AG04450 (cell line): ENCODE measurements at regions not wholly inside any gene's neighbourhood (a gene's known extent, or its start where the extent isn't known, plus 50 kb on each side); places are given as distances from the start of the nearest gene placed in this dataset.

Experiments
- CTCF ChIA-PET: fragments of 300-600, 350-600 bp; formaldehyde crosslinking; extraction: SDS; loops from one replicate; lab custom pipeline; 2022; ENCODE audit warnings: antibody characterized with exemption, inconsistent platforms; lab: Charles Lee
- POLR2A ChIA-PET: fragments of 350-600 bp; formaldehyde crosslinking; extraction: SDS; loops from one replicate; lab custom pipeline; 2021; ENCODE audit warnings: antibody characterized with exemption, inconsistent platforms; lab: Yijun Ruan, JAX
- DNase-seq: peaks from one replicate; pipeline ENCODE4 v3.0.0-alpha.2; 2011; ENCODE audit warnings: low read depth, low spot score
- H3K27ac ChIP-seq: one replicate; pipeline ENCODE4 v1.5.1; 2012; ENCODE audit warnings: low read depth, low read length, control low read depth
- H3K27me3 ChIP-seq: one replicate; pipeline ENCODE4 v1.6.0; 2012; ENCODE audit warnings: low read length; ENCODE audit not compliant: control insufficient read depth, insufficient read depth
- H3K4me3 ChIP-seq: 2 replicates; pipeline ENCODE4 v1.5.1; 2011; ENCODE audit warnings: mild to moderate bottlenecking, low read depth, low read length, control low read depth
- H3K9me3 ChIP-seq: 2 replicates; pipeline ENCODE4 v1.5.1; 2012; ENCODE audit warnings: low read length; ENCODE audit not compliant: control insufficient read depth, insufficient read depth
- CTCF ChIP-seq: IDR thresholded peaks from 2 replicates; pipeline ENCODE4 v1.5.1; 2011; ENCODE audit warnings: low read depth, low read length, control low read depth, inconsistent platforms

GRCh38 chr16:49964316-49964715 is 60.7 kb upstream of the CNEP1R1 start:
- CTCF ChIA-PET: no interaction called here

DNA sequence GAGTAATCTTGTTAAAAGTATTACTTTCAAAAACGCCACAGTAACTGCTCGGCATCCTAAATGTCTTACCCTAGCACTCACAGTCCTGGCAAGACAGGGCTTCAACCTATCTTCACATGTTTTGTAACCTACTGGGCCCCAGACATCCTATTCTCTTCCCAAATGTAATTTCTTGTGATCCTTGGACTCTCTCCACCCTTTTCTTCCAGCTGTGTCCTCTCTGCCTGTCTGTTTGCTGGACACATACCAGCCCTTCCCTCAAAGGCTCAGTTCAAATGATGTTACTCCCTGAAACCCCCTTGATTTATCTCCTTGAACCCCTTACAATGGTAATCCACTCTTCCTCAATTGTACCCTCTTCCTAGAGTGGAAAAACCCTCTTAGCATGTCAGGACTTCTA is 60.1 kb upstream of the CNEP1R1 start:
- Histone ChIP-seq H3K9me3 (no peaks in the 10 kb centered on the region), H3K4me3 (no peak overlapping the region), H3K27ac (no peak overlapping the region), H3K27me3 (peaks cover 6% of the 10 kb centered on the region)
- no peak for DNase-seq
- CTCF ChIA-PET: no interaction called here
- no peak for TF ChIP-seq CTCF
- POLR2A ChIA-PET: no interaction called here

More at GRCh38 chr16:49964316-49964715, 60.7 kb upstream of the CNEP1R1 start:
- no peak overlapping the region for H3K4me3 ChIP-seq
- H3K27ac ChIP-seq: no peak overlapping the region
- H3K27me3 ChIP-seq: peaks cover under 1% of the 10 kb centered on the region
- no peak for DNase-seq
- no peaks in the 10 kb centered on the region for H3K9me3 ChIP-seq
- no peak for TF ChIP-seq CTCF
- POLR2A ChIA-PET: no interaction called here

- Histone ChIP-seq H3K27me3 (peaks cover 6% of the 10 kb centered on the region), H3K27ac (no peak overlapping the region), H3K9me3 (no peaks in the 10 kb centered on the region), H3K4me3 (no peak overlapping the region)
- no peak for DNase-seq
- no peak for TF ChIP-seq CTCF
- POLR2A ChIA-PET: no interaction called here
- CTCF ChIA-PET: interaction anchor here (1.5 kb wide), 1 partner anchor 9 kb away, joined by 4 read pairs; no protein-coding TSS in a partner anchor
Observed at GRCh38 chr16:49967012-49967559, 57.9 kb upstream of the CNEP1R1 start.

DNA sequence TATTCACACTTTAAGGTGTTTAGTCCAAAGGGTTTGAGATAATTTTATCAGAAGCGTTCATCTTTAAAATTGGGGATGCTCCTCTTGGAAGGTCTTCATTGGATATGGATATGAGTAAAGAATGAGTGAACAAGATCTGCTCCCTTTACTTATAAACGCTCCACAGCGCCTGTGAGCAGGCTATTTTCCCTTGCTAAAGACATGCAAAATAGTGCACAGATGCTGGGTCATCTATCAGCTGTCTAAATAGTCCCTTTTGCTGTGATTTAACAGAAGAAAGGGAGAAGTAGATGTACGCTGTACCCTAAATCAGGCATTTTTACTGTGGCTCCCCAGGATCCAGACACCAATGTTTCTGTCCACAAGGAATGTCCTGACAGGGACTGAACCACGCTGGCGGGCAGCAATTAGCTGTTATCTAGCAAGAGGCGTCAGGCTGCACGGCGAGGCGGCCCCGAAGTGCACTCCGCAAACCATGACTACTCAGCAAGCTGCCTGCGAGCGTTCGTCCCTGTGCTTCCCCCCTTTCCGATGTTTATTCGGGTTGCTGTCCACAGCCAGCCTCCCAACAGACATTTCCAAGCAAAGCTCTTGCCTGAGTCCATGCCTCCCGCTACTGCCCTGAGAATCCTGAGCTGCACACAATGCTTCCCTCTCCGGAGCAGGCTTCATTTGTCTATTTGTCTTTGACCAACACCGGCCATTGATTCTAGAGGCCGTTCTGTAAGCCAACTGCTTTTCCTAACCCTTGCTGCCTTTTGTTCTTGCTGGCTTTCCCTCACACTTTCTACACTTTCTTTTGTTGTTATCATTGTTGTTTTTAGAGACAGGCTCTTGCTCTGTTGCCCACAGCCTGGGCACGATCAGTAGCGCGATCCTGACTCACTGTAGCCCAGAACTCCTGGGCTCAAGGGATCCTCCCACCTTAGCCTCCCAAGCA is 55.7 kb upstream of the CNEP1R1 start:
- TF ChIP-seq CTCF: no peak
- Histone ChIP-seq H3K9me3 (no peaks in the 10 kb centered on the region), H3K27ac (no peak overlapping the region), H3K4me3 (no peak overlapping the region), H3K27me3 (peaks cover 6% of the 10 kb centered on the region)
- ChIA-PET CTCF (interaction anchor here (1.5 kb wide), 1 partner anchor 12 kb away, joined by 5 read pairs; no protein-coding TSS in a partner anchor), POLR2A (no interaction called here)
- no peak for DNase-seq
